ENCODE measurements at regions not wholly inside any gene's neighbourhood (a gene's known extent, or its start where the extent isn't known, plus 50 kb on each side); places are given as distances from the start of the nearest gene placed in this dataset.

DNA sequence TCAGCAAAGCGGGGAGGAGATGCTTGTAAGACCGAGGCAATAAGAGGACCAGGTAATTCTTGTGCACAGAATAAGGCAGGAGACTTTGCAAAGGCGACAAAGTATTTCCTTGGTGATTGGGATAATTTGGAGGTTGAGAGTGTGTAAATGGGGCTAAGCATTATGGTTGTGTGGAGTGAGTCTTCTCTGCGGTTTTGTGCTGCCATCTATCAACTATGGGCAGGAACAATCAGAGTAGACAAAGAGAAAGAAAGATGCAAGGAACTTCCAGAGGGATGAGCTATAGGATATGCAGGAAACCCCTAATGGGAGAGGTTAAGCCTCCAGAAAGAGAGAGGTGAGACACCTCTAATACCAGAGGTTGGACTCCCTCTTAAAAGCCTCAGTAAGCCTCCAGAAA, 339.8 kb downstream of the PAPSS1 start:
- TF ChIP-seq MXI1 (conservative IDR thresholded peaks at IDR 0.05; ENCODE audit: poor library complexity, severe bottlenecking) (no peak), RAD21 (conservative IDR thresholded peaks at IDR 0.05) (no peak)
- TF ChIP-seq, protein P1, sequence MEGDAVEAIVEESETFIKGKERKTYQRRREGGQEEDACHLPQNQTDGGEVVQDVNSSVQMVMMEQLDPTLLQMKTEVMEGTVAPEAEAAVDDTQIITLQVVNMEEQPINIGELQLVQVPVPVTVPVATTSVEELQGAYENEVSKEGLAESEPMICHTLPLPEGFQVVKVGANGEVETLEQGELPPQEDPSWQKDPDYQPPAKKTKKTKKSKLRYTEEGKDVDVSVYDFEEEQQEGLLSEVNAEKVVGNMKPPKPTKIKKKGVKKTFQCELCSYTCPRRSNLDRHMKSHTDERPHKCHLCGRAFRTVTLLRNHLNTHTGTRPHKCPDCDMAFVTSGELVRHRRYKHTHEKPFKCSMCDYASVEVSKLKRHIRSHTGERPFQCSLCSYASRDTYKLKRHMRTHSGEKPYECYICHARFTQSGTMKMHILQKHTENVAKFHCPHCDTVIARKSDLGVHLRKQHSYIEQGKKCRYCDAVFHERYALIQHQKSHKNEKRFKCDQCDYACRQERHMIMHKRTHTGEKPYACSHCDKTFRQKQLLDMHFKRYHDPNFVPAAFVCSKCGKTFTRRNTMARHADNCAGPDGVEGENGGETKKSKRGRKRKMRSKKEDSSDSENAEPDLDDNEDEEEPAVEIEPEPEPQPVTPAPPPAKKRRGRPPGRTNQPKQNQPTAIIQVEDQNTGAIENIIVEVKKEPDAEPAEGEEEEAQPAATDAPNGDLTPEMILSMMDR (IDR thresholded peaks at IDR 0.05; ENCODE audit: poor library complexity, severe bottlenecking), result no peak
- TF ChIP-seq, protein P2, sequence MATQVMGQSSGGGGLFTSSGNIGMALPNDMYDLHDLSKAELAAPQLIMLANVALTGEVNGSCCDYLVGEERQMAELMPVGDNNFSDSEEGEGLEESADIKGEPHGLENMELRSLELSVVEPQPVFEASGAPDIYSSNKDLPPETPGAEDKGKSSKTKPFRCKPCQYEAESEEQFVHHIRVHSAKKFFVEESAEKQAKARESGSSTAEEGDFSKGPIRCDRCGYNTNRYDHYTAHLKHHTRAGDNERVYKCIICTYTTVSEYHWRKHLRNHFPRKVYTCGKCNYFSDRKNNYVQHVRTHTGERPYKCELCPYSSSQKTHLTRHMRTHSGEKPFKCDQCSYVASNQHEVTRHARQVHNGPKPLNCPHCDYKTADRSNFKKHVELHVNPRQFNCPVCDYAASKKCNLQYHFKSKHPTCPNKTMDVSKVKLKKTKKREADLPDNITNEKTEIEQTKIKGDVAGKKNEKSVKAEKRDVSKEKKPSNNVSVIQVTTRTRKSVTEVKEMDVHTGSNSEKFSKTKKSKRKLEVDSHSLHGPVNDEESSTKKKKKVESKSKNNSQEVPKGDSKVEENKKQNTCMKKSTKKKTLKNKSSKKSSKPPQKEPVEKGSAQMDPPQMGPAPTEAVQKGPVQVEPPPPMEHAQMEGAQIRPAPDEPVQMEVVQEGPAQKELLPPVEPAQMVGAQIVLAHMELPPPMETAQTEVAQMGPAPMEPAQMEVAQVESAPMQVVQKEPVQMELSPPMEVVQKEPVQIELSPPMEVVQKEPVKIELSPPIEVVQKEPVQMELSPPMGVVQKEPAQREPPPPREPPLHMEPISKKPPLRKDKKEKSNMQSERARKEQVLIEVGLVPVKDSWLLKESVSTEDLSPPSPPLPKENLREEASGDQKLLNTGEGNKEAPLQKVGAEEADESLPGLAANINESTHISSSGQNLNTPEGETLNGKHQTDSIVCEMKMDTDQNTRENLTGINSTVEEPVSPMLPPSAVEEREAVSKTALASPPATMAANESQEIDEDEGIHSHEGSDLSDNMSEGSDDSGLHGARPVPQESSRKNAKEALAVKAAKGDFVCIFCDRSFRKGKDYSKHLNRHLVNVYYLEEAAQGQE (IDR thresholded peaks at IDR 0.05; ENCODE audit: borderline replicate concordance), result no peak

All from neural cell (in vitro differentiated cells).